GM21423 (cell line): ENCODE measurements at regions not wholly inside any gene's neighbourhood (a gene's known extent, or its start where the extent isn't known, plus 50 kb on each side); places are given as distances from the start of the nearest gene placed in this dataset.

ENCODE experiments used
- ATAC-seq: cut with Tn5 transposase; IDR thresholded peaks from one replicate; pipeline ENCODE4 v1.9.1; 2021; ENCODE audit warnings: mild to moderate bottlenecking, moderate library complexity; ENCODE audit not compliant: unreplicated experiment

DNA sequence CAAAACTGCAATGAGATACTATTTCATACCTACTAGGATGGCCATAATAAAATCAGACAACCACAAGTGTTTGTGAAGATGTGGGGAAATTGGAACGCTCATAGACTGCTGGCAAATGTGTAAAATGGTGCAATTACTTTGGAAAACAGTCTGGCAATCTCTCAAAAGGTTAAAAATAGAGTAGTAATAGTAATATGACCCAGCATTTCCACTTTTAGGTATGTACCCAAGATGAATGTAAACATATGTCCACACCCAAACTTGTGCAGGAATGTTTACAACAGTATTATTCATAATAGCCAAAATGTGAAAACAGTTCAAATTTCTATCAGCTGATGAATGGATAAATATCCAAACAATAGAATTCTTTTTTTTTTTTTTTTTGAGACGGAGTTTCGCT, 731.6 kb upstream of the ANKRD30A start:
- no peak for ATAC-seq

DNA sequence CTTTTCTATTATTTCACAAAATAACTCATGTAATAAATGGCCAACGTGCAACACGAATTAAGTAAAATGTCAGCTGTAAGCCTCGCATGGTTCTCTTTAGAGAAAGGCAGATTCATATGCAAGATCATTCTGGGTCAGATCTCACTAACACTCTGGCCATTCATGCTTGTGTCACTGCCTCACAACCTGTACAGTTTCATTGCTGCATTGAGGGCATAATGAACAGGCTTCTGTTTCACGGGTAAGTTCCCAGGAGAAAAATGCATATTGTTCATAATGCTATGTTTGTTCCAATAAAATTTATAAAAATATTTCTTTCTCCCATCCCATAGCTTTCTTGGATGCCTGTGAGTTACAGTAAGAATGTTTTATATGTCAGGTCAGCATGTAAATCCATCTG, 734.0 kb upstream of the ANKRD30A start:
- ATAC-seq = no peak

- no peak for ATAC-seq
Measured at GRCh38 chr10:36390221-36390620, 735.2 kb upstream of the ANKRD30A start.

DNA sequence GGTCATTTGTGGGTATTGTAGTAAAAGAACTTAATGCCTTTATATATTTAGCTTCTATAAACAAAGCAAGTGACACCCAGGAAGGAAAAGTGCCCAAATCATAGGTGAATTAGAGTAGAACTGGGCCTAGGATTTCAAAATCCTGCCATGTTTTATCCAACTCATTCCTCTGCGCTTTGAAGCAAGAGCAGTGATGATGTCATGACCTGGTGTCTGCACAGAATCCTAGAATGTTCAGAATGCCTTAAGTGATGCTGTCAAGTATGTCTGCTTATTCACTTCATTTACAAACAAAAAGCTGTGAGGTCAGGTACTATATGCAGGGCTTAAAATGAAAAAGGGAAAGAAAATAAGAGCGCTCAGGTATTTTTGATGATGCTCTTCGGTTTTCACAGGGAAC, 737.2 kb upstream of the ANKRD30A start:
- ATAC-seq = no peak

DNA sequence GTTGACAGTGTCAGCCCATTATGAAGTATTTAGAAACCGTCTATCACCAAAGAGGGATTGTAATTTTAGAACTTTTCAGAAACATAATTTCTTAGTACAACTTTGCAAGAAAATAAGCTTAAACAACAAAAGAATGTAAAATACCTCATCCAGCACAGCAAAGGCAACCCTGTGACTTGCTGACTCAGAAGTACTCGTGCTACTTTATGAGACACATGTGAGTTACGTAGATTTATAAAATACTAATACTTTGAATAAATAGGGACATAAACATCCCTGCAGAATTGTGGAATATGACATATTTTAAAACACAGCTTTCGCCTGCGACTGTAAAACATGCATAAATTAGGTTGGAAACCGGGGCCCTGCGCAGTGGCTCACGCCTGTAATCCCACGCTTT, 739.7 kb upstream of the ANKRD30A start:
- no peak for ATAC-seq

DNA sequence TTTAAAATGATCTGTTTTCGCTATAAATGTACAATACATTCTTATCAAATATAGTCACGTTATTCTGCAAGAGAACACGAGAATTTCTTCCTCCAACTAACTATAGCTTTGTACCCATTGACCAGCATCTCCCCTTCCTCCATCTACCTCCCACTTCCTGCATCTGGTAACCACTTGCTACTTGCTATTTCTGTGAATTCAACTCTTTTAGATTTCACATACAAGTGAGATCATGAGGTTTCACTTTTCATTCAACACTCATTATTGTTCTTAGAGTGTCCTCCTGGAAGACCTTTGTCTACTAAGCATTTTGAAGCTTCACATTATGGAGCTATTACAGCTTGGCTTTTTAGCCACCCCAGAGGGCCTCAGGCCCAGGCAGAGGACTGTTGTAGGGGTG, 741.3 kb upstream of the FZD8 start:
- ATAC-seq = no peak

GRCh38 chr10:36381748-36382147, 739.7 kb upstream of the FZD8 start:
- ATAC-seq = no peak

DNA sequence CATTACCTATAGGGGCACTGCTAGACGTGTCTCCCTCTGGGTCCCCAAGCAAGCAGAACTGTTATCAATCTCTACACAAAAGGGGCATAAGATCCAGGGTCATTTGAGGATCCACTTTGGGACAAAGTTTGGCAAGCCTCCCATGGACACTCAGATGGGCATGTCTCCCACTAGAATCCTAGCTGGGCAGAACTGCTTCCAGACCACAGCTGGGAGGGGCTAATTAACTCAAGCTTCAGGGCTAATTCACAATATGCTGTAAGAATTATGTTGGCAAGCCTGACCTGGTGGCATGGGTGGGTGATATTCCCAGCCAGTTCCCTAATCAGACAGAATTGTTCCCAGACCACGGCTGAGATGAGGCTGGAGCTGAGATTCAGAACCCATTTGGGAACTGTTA, 738.4 kb upstream of the FZD8 start:
- ATAC-seq = no peak

DNA sequence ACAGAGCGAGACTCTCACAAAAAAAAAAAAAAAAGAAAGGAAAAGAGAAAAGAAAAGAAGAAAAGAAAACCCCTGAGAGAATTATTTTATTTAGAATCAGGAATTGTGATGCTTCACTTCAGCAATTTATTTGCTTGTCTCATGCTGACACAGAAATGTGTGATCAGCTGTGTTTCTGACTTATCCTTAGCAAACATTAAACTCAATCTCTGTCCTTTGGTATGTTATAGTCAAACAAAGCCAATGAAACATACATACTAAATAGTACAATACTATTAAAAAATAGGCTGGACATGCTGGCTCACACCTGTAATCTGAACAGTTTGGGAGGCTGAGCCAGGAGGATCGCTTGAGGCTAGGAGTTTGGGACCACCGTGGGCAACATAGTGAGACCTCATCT, 733.0 kb upstream of the FZD8 start:
- no peak for ATAC-seq

DNA sequence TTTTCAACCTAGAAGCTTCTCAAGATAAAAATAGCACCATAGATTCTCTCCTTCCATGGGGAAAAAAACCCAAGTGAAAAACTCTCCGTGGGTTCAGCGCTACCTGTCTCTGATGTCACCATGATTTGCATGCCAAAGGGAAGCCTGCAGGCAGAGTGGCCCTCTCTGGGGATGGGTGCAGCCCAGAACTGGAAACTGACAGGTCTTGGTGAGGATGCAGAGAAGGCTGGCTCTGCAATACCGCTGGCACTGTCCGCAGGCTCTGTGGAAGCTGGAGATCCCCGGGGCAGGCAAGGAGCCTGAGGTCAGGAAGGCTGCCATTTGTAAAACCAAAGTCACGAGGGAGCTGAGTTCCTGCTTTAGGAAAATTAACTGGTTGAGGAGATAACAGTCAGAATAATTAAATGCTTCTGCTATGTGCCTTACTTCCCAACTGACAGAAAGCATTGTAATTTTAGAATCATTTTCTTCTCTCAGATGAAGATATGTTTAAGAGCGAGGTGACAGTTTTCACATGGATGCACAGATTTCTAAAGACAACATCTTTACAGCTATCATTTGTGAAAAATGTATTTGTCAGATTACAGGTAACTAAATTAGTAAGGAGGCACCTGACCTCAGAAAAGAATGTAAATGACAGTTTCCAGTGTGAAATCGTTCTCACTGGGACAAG, 731.5 kb upstream of the FZD8 start:
- no peak for ATAC-seq

DNA sequence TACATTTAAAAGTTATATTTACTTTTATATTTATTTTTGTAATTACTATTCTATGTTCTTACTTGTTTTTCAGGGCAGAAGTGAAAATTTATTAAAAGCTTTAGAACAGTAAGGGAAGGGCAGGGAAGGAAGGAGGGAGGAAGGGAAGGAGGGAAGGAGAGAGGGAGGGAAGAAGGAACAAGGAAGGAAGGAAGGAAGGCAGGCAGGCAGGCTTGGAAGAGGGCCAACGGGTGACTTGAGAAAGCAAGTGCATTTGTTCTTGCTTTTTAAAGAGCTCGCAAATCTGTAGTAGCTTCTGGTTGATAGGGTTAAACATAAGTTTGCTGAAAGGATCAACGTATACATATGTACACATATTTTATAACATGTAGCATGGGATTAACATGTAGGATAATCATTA, 725.3 kb upstream of the FZD8 start:
- ATAC-seq = no peak

GRCh38 chr10:36366843-36367242, 724.7 kb upstream of the FZD8 start:
- ATAC-seq = no peak

DNA sequence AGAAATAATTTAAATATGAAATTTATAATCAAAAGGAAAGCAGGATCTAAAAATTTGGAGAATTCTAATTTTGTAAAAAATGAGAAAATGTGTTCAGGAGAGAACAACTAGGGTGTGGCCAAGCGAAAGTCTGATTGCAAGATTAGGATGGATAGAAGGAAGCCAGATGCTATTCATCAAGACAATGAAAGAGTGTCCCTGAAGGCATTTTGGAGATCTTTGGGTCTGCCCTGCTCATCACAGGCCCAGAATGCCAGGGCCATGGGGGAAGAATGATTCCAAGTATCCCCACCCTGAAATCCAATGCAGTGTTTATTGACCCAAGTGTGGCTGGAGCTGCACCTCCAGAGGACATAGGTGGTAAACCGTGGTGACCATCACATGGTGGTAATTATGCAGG, 724.0 kb upstream of the FZD8 start:
- no peak for ATAC-seq

DNA sequence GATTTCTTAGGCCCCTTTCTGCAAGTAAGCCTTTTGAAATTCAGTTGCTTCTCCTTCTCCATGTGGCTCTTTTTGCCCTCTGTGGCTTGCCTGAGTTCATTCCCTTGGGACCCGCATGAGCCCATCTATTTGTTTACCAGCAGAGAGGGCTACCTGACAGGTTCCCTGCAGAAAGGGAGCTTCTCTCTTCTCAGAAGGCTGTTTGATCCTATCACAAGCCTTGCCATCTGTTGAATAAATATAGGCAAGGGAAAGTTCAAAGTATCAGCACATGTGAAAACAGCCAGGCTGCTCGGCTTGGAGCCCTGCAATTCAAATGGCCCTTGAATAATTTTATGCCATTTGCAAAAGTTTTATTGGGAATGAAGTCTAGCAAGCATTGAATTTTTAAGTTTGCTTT, 720.2 kb upstream of the FZD8 start:
- no peak for ATAC-seq

DNA sequence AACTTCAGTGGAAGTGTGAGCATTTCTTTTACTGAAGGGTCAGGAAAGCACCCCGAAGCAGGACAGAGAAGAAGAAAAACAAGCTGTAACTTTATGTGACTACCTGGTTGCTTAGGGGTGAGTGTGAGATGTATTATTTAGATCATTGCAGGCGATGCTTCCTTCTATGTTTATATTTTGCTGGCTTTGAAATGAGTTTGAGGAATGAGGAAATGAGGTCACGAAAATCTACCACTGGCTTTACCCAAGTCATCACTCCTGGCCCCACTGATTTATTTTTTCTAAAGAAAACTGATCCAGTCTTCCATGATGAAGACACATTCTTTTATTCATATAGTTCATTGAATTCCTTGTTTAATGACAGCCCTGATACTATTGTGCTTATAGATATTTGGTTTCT, 716.6 kb upstream of the FZD8 start:
- ATAC-seq = no peak

DNA sequence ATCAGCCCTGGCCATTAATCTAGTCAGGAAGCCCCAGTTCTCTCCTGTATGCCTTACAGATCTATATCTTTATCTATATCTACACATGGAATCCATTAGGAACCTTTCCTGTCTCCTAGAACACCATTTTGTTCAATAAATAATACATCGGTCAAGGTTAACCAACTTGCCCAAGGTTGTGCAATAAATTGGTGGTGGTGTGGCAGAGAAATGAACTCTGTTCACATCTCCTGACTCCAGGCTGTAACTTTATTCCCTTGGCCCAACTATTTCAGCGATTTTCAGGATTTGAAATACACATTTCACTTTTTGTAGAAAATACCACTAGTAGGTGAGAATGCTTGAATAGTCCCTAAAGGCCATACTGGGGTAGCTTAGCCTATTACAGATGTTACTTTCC, 712.5 kb upstream of the FZD8 start:
- no peak for ATAC-seq

DNA sequence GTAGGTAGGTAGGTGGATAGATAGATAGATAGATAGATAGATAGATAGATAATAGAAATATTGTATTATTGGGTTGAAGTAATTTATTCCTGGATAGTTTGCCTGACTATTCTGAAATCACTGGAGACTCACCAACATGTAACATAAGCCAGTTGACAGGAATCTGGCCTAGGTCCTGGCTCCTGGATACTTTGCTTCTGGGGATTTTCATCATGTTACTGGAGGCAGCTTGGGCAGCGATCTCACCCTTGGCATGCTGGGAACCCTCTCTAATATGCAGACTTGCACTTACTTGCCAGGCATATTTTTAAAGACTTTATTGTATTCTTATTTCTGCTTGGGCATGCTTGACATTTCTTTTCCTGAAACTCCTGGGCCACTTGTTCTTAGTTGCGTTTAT, 709.1 kb upstream of the FZD8 start:
- no peak for ATAC-seq

GRCh38 chr10:36349445-36350078, 707.5 kb upstream of the FZD8 start:
- ATAC-seq = no peak

DNA sequence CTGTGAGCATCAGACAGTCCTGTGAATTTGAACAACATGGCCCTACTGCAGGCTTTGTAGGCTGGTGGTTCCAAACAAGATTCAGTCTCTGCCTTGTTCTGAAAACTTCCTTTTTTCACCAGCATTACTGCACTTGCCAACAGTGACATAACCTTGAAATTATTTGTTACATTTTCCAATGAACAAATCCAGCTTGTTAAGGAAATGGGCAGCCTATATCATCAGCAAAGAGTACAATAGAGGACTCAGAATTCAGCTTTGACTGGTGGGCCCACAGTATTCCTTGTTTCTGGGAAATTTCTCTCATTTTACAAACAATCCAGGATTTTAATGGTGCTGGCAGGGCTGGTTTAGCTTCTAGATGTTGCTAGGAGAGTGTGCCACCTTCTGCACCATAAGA, 703.7 kb upstream of the FZD8 start:
- no peak for ATAC-seq

GRCh38 chr10:36345175-36345533, 703.1 kb upstream of the FZD8 start:
- ATAC-seq = no peak

- ATAC-seq = no peak
Measured at GRCh38 chr10:36344240-36345174, 702.4 kb upstream of the FZD8 start.

DNA sequence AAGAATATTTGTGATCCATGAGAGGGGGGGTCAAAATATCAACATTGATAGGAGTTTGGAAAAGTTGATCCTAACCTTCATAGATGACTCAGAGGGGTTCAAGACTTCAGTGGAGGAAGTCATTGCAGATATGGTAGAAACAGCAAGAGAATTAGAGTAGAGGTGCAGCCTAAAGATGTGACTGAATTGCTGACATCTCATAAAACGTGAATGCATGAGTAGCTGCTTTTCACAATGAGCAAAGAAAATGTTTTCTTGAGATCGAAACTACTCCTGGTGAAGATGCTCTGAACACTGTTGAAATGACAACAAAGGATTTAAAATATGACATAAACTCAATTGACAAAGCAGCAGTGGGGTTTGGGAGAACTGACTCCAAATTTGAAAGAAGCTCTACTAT, 700.7 kb upstream of the FZD8 start:
- no peak for ATAC-seq
